ENCODE measurements at regions not wholly inside any gene's neighbourhood (a gene's known extent, or its start where the extent isn't known, plus 50 kb on each side); places are given as distances from the start of the nearest gene placed in this dataset.

DNA sequence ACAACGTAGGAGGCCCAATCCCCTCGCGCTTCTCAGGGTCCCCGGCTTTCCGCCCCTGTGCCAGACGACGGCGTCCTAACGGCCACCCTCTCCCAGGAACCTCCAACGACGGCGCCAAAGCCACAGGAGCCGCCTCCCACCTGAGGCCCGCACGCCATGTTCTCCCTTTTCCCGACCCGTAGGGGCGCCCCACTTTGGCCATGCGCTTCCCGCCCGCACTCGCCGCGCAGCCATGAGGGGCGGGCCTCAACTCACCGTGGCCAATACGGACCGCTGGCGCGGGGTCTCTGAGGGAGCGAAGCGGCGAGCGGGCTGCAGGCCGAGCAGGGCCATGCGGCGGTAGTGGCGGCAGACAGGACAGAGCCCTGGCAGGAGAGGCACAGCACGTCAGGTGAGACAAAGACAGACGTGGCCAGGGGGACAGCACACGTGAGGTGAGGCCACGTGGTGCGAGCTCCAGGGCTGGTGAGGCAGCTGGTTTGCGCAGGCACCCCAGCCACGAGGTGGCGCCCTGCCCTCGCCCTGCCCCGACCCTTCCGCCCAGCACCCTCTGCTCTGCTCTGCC, 1005.5 kb upstream of the PTPRD start:
- no peaks in the 10 kb centered on the region for H3K36me3 ChIP-seq (ENCODE audit: control insufficient read depth in 4 of 4, insufficient read depth in 4 of 4, low read length in 4 of 4)
- peaks cover 0 to 4% (median 0%) of the 10 kb centered on the region in 4 donors for H3K9me3 ChIP-seq (ENCODE audit: control insufficient read depth in 4 of 4, insufficient read depth in 3 of 4, low read length in 3 of 4)
- TF ChIP-seq, protein P1, sequence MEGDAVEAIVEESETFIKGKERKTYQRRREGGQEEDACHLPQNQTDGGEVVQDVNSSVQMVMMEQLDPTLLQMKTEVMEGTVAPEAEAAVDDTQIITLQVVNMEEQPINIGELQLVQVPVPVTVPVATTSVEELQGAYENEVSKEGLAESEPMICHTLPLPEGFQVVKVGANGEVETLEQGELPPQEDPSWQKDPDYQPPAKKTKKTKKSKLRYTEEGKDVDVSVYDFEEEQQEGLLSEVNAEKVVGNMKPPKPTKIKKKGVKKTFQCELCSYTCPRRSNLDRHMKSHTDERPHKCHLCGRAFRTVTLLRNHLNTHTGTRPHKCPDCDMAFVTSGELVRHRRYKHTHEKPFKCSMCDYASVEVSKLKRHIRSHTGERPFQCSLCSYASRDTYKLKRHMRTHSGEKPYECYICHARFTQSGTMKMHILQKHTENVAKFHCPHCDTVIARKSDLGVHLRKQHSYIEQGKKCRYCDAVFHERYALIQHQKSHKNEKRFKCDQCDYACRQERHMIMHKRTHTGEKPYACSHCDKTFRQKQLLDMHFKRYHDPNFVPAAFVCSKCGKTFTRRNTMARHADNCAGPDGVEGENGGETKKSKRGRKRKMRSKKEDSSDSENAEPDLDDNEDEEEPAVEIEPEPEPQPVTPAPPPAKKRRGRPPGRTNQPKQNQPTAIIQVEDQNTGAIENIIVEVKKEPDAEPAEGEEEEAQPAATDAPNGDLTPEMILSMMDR (IDR thresholded peaks at IDR 0.05; ENCODE audit: control extremely low read depth, extremely low read depth) = no peak
- DNase-seq = no peak
- H3K27me3 ChIP-seq (ENCODE audit: control insufficient read depth in 3 of 3, insufficient read depth in 3 of 3, low read length in 2 of 3) = no peaks in the 10 kb centered on the region
- 84 to 90% methylated on average over 49 of the region's 49 CpGs for WGBS, 2 donors
- H3K4me1 ChIP-seq (ENCODE audit: control insufficient read depth in 5 of 5, insufficient read depth in 5 of 5, low read length in 5 of 5) = no peaks in the 10 kb centered on the region
- no peak overlapping the region for H3K9ac ChIP-seq (ENCODE audit: insufficient read depth in 1 of 2, low read length in 2 of 2)
- no peak overlapping the region for H3K4me3 ChIP-seq
- no peak for ATAC-seq (ENCODE audit: insufficient read depth, low FRiP score)
- H3K27ac ChIP-seq (ENCODE audit: low read depth in 1 of 2, low read length in 1 of 2) = no peak overlapping the region

DNA sequence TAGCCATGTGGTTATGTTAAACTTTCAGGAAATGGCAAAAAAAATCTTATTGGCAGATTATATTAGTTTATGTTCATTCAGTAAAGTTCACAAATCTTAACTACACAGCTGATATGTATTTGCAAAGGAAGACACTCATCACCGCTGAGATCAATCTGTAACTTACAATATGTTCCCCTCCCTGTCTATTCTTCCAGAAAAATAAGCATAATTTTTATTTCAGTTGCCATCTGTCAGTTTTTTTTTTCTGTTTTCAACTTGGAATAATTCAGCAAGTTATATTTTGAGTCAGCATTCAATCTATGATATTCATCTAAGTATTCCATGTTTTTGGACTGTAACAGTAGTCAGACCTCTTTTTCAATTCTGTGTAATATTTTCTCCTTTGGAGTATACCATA, 1019.9 kb upstream of the PTPRD start:
- no peak for DNase-seq
- Histone ChIP-seq H3K9ac (ENCODE audit: insufficient read depth in 1 of 2, low read length in 2 of 2) (no peak overlapping the region), H3K9me3 (ENCODE audit: control insufficient read depth in 4 of 4, insufficient read depth in 3 of 4, low read length in 3 of 4) (peaks cover 0 to 4% (median under 1%) of the 10 kb centered on the region in 4 donors), H3K27ac (ENCODE audit: low read depth in 1 of 2, low read length in 1 of 2) (no peak overlapping the region), H3K27me3 (ENCODE audit: control insufficient read depth in 3 of 3, insufficient read depth in 3 of 3, low read length in 2 of 3) (no peaks in the 10 kb centered on the region), H3K4me1 (ENCODE audit: control insufficient read depth in 5 of 5, insufficient read depth in 5 of 5, low read length in 5 of 5) (no peaks in the 10 kb centered on the region), H3K36me3 (ENCODE audit: control insufficient read depth in 4 of 4, insufficient read depth in 4 of 4, low read length in 4 of 4) (no peaks in the 10 kb centered on the region), H3K4me3 (no peak overlapping the region)
- 89 to 96% methylated on average over 1 of the region's 1 CpG for WGBS, 2 donors
- TF ChIP-seq, protein P1 (IDR thresholded peaks at IDR 0.05; ENCODE audit: control extremely low read depth, extremely low read depth) = no peak
- no peak for ATAC-seq (ENCODE audit: insufficient read depth, low FRiP score)

DNA sequence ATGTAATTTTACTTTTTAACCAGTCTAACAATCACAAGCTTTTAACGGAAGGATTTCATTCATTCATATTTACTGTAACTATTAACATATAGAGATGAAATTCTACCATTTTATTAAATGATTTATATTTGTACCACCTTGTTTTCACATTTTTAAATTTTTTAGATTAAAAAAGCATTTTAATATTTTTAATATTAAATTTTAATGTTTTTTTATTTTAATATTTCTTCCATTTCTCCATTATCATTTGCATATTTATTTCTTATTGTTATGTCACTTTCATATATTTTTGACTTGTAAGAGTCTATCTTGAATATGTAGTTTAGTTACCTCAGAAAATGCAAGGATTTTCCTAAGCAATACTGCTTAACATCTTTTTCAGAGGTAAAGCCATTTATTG, 1034.0 kb upstream of the PTPRD start:
- no peaks in the 10 kb centered on the region for H3K27me3 ChIP-seq (ENCODE audit: control insufficient read depth in 3 of 3, insufficient read depth in 3 of 3, low read length in 2 of 3)
- no peak overlapping the region for H3K27ac ChIP-seq (ENCODE audit: low read depth in 1 of 2, low read length in 1 of 2)
- H3K4me1 ChIP-seq (ENCODE audit: control insufficient read depth in 5 of 5, insufficient read depth in 5 of 5, low read length in 5 of 5) = no peaks in the 10 kb centered on the region
- ATAC-seq (ENCODE audit: insufficient read depth, low FRiP score) = no peak
- H3K4me3 ChIP-seq = no peak overlapping the region
- no peak for DNase-seq
- no peaks in the 10 kb centered on the region for H3K36me3 ChIP-seq (ENCODE audit: control insufficient read depth in 4 of 4, insufficient read depth in 4 of 4, low read length in 4 of 4)
- WGBS, 2 donors = 89 to 95% methylated on average over 1 of the region's 1 CpG
- TF ChIP-seq, protein P1 (IDR thresholded peaks at IDR 0.05; ENCODE audit: control extremely low read depth, extremely low read depth) = no peak
- no peaks in the 10 kb centered on the region for H3K9me3 ChIP-seq (ENCODE audit: control insufficient read depth in 4 of 4, insufficient read depth in 3 of 4, low read length in 3 of 4)
- no peak overlapping the region for H3K9ac ChIP-seq (ENCODE audit: insufficient read depth in 1 of 2, low read length in 2 of 2)

DNA sequence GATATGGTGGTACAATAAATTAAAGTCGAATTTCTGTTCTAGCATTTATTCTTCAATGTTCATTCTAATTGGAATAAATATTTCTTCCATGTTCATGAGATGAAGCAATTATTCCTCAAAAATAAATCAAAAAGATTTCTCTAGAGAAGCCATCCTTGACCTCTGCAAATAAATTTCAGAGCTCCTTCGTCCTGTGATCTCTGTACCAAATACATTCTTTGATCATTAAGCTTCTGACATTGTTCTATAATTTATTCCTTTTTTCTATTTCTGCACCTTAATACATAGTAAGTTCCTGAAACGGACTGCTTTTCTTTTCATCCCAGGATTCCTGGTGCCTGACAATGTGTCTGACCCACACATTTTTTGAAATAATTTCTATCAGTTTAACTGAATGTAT, 1039.3 kb upstream of the TYRP1 start:
- DNase-seq = no peak
- 77 to 79% methylated on average over 3 of the region's 3 CpGs for WGBS, 2 donors
- Histone ChIP-seq H3K9me3 (ENCODE audit: control insufficient read depth in 4 of 4, insufficient read depth in 3 of 4, low read length in 3 of 4) (no peaks in the 10 kb centered on the region), H3K9ac (ENCODE audit: insufficient read depth in 1 of 2, low read length in 2 of 2) (no peak overlapping the region), H3K36me3 (ENCODE audit: control insufficient read depth in 4 of 4, insufficient read depth in 4 of 4, low read length in 4 of 4) (no peaks in the 10 kb centered on the region), H3K4me1 (ENCODE audit: control insufficient read depth in 5 of 5, insufficient read depth in 5 of 5, low read length in 5 of 5) (no peaks in the 10 kb centered on the region), H3K27me3 (ENCODE audit: control insufficient read depth in 3 of 3, insufficient read depth in 3 of 3, low read length in 2 of 3) (no peaks in the 10 kb centered on the region), H3K4me3 (no peak overlapping the region), H3K27ac (ENCODE audit: low read depth in 1 of 2, low read length in 1 of 2) (no peak overlapping the region)
- no peak for ATAC-seq (ENCODE audit: insufficient read depth, low FRiP score)
- TF ChIP-seq, protein P1 (IDR thresholded peaks at IDR 0.05; ENCODE audit: control extremely low read depth, extremely low read depth) = no peak

Measured in lung (tissue), 11 donors.